ENCODE measurements at regions not wholly inside any gene's neighbourhood (a gene's known extent, or its start where the extent isn't known, plus 50 kb on each side); places are given as distances from the start of the nearest gene placed in this dataset.

DNA sequence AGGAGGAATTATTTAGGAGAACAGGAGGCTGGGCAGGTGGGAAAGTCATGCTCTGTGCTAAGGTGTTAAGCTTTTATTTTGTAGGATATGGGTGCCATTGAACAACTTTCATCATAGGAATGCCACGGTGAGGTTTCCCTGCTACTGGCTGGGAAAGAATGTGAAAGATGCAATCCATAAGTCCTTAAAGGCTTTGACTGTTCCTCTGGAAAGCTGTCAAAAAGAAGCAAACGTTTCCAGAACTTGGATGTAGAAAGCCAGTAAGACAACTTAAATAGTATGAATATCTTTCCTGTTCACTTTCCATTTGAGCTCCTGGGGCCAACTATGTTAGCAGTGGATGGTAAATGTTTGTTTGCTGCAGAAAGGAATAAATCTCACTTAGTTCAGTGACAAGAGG lies 574.4 kb downstream of the RNF144B start:
- TF ChIP-seq GATA2 (IDR thresholded peaks at IDR 0.05; ENCODE audit: low read depth, low read length) (no peak), GATA3 (IDR thresholded peaks at IDR 0.05; ENCODE audit: low read depth, low read length) (no peak)
